ENCODE measurements at regions not wholly inside any gene's neighbourhood (a gene's known extent, or its start where the extent isn't known, plus 50 kb on each side); places are given as distances from the start of the nearest gene placed in this dataset.
"Not testable (repeated sequence)": the region's sequence is repeated elsewhere in the genome, so short reads cannot be mapped to it uniquely, and the experiment has no call there.

DNA sequence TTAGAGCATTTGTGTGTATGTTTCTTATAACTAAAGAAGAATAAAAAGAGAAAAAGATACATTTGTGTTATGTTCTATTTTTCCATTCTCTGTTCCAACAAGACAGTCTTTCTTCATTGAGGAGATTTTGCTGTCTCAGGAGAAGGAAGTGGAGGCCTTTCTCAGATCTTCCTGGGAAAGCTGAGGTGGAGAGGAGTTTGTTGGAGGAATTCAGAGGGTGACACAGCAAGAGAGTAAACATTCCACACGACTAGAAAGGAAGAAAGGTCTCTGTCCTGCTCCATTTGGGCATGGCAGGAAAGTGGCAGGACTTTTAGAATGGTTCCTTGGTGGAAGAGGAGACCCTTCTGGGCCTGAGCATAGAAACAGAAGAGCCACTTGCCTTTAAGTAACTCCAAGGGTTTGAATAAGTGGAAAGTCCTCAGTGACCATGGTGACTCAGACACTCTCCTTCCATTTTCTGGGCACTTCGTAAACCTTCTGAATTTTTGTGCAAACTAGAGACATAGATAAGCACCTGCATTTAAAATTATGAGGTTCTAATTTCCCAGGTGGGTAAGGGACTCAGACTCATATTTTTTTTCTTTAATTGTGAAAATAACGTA lies 52.3 kb upstream of the COL5A2 start:
- no peak overlapping the region for H3K4me3 ChIP-seq (ENCODE audit: low read depth in 1 of 2, low read length in 2 of 2)
- no peaks in the 10 kb centered on the region for H3K36me3 ChIP-seq (ENCODE audit: control insufficient read depth in 1 of 2, insufficient read depth in 2 of 2, low read length in 2 of 2)
- H3K27ac ChIP-seq (ENCODE audit: low read length): no peak overlapping the region
- H3K4me1 ChIP-seq (ENCODE audit: control insufficient read depth in 1 of 2, insufficient read depth in 2 of 2, low read length in 2 of 2): no peaks in the 10 kb centered on the region
- no peaks in the 10 kb centered on the region for H3K27me3 ChIP-seq (ENCODE audit: low read depth, low read length)
- no peaks in the 10 kb centered on the region for H3K9me3 ChIP-seq (ENCODE audit: control insufficient read depth in 1 of 2, low read length in 2 of 2)

DNA sequence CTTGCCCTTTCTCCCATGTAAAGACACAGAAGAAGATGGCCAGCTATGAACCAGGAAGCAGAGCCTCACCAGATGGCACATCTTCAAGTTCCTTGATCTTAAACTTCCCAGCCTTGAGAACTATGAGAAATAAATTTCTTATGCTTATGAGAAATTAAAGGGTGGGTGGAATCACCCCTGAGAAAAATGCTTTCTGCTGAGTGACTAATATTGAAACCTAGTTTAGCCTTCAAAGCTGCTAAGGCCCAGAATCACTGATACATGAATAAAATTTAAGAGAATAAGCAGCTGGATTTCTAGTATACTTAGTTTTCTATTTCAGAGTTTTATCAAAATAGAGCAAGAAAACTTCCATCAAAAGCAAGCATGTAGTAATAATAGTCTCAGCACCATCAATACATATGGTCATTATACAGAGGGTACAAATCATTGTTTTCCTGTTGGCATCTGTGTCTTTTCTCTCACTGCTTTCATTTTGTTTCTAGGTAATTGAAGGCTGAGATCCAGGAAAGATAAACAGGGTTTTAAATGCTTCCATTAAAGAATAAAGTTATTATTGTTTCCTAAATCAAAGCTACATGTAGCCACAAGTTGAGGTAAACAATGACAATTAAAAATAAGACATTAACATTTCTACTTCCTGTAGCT lies 53.3 kb upstream of the COL5A2 start:
- H3K4me1 ChIP-seq (ENCODE audit: control insufficient read depth in 1 of 2, insufficient read depth in 2 of 2, low read length in 2 of 2): no peaks in the 10 kb centered on the region
- H3K36me3 ChIP-seq (ENCODE audit: control insufficient read depth in 1 of 2, insufficient read depth in 2 of 2, low read length in 2 of 2): no peaks in the 10 kb centered on the region
- H3K27ac ChIP-seq (ENCODE audit: low read length): no peak overlapping the region
- no peaks in the 10 kb centered on the region for H3K27me3 ChIP-seq (ENCODE audit: low read depth, low read length)
- H3K4me3 ChIP-seq (ENCODE audit: low read depth in 1 of 2, low read length in 2 of 2): no peak overlapping the region
- no peaks in the 10 kb centered on the region for H3K9me3 ChIP-seq (ENCODE audit: control insufficient read depth in 1 of 2, low read length in 2 of 2)

- no peaks in the 10 kb centered on the region for H3K9me3 ChIP-seq (ENCODE audit: control insufficient read depth in 1 of 2, low read length in 2 of 2)
- no peak overlapping the region for H3K27ac ChIP-seq (ENCODE audit: low read length)
Observed at GRCh38 chr2:189233527-189233926, 54.0 kb upstream of the COL5A2 start.

GRCh38 chr2:189234991-189235390 lies 55.4 kb upstream of the COL5A2 start:
- no peaks in the 10 kb centered on the region for H3K4me1 ChIP-seq (ENCODE audit: control insufficient read depth in 1 of 2, insufficient read depth in 2 of 2, low read length in 2 of 2)
- no peaks in the 10 kb centered on the region for H3K36me3 ChIP-seq (ENCODE audit: control insufficient read depth in 1 of 2, insufficient read depth in 2 of 2, low read length in 2 of 2)
- H3K27me3 ChIP-seq (ENCODE audit: low read depth, low read length): no peaks in the 10 kb centered on the region
- no peak overlapping the region for H3K4me3 ChIP-seq (ENCODE audit: low read depth in 1 of 2, low read length in 2 of 2)
- H3K9me3 ChIP-seq (ENCODE audit: control insufficient read depth in 1 of 2, low read length in 2 of 2): no peaks in the 10 kb centered on the region
- H3K27ac ChIP-seq (ENCODE audit: low read length): no peak overlapping the region

More at GRCh38 chr2:189233527-189233926, 54.0 kb upstream of the COL5A2 start:
- Histone ChIP-seq H3K4me3 (ENCODE audit: low read depth in 1 of 2, low read length in 2 of 2) (no peak overlapping the region), H3K36me3 (ENCODE audit: control insufficient read depth in 1 of 2, insufficient read depth in 2 of 2, low read length in 2 of 2) (no peaks in the 10 kb centered on the region), H3K27me3 (ENCODE audit: low read depth, low read length) (no peaks in the 10 kb centered on the region), H3K4me1 (ENCODE audit: control insufficient read depth in 1 of 2, insufficient read depth in 2 of 2, low read length in 2 of 2) (no peaks in the 10 kb centered on the region)

DNA sequence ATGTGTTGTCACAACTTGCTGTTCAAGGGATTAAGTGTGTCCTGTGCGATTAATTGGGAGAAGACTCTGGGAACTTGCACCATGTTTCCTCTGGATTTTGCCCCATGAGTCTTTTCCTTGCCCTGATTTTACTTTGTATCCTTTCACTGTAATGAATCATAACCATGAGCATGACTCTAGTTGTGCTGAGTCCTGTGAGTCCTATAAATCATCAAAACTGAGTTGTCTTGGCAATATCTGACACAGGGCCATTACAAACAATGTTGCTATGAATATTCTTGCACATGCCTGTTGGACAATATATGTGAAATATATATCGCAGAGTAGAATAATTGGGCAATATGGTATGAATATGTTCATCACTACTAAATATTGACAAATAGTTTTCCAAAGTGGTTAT lies 56.5 kb upstream of the COL5A2 start:
- Histone ChIP-seq H3K27ac (ENCODE audit: low read length) (no peak overlapping the region), H3K36me3 (ENCODE audit: control insufficient read depth in 1 of 2, insufficient read depth in 2 of 2, low read length in 2 of 2) (no peaks in the 10 kb centered on the region), H3K27me3 (ENCODE audit: low read depth, low read length) (no peaks in the 10 kb centered on the region), H3K4me1 (ENCODE audit: control insufficient read depth in 1 of 2, insufficient read depth in 2 of 2, low read length in 2 of 2) (no peaks in the 10 kb centered on the region), H3K9me3 (ENCODE audit: control insufficient read depth in 1 of 2, low read length in 2 of 2) (no peaks in the 10 kb centered on the region), H3K4me3 (ENCODE audit: low read depth in 1 of 2, low read length in 2 of 2) (no peak overlapping the region)

- no peaks in the 10 kb centered on the region for H3K27me3 ChIP-seq (ENCODE audit: low read depth, low read length)
- no peak overlapping the region for H3K4me3 ChIP-seq (ENCODE audit: low read depth in 1 of 2, low read length in 2 of 2)
- peaks cover 0 to 5% of the 10 kb centered on the region in 2 donors for H3K9me3 ChIP-seq (ENCODE audit: control insufficient read depth in 1 of 2, low read length in 2 of 2)
- H3K27ac ChIP-seq (ENCODE audit: low read length): no peak overlapping the region
- no peaks in the 10 kb centered on the region for H3K4me1 ChIP-seq (ENCODE audit: control insufficient read depth in 1 of 2, insufficient read depth in 2 of 2, low read length in 2 of 2)
- H3K36me3 ChIP-seq (ENCODE audit: control insufficient read depth in 1 of 2, insufficient read depth in 2 of 2, low read length in 2 of 2): no peaks in the 10 kb centered on the region
Observed at GRCh38 chr2:189238903-189239302, 59.3 kb upstream of the COL5A2 start.

DNA sequence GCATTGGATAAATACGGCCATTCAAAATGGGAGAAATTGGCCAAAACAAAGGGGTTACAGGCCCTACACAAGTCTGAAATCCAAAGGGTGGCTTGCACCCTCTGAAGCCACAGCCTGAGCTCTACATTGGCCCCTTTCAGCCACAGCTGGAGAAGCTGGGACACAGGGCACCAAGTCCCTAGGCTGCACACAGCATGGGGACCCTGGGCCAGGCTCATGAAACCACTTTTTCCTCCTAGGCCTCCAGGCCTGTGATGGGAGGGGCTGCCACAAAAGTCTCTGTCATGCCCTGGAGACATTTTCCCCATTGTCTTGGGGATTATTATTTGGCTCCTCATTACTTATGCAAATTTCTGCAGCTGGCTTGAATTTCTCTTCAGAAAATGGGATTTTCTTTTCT lies 64.3 kb upstream of the COL5A2 start:
- H3K27me3 ChIP-seq (ENCODE audit: low read depth, low read length); H3K36me3 ChIP-seq (ENCODE audit: control insufficient read depth in 1 of 2, insufficient read depth in 2 of 2, low read length in 2 of 2); H3K4me1 ChIP-seq (ENCODE audit: control insufficient read depth in 1 of 2, insufficient read depth in 2 of 2, low read length in 2 of 2); H3K4me3 ChIP-seq (ENCODE audit: low read depth in 1 of 2, low read length in 2 of 2); H3K27ac ChIP-seq (ENCODE audit: low read length); H3K9me3 ChIP-seq (ENCODE audit: control insufficient read depth in 1 of 2, low read length in 2 of 2): not testable (repeated sequence)

- no peak overlapping the region for H3K27ac ChIP-seq (ENCODE audit: low read length)
- H3K27me3 ChIP-seq (ENCODE audit: low read depth, low read length): no peaks in the 10 kb centered on the region
- H3K9me3 ChIP-seq (ENCODE audit: control insufficient read depth in 1 of 2, low read length in 2 of 2): peaks cover 0 to 5% of the 10 kb centered on the region in 2 donors
- H3K36me3 ChIP-seq (ENCODE audit: control insufficient read depth in 1 of 2, insufficient read depth in 2 of 2, low read length in 2 of 2): no peaks in the 10 kb centered on the region
- peaks cover 0 to 19% of the 10 kb centered on the region in 2 donors for H3K4me1 ChIP-seq (ENCODE audit: control insufficient read depth in 1 of 2, insufficient read depth in 2 of 2, low read length in 2 of 2)
- no peak overlapping the region for H3K4me3 ChIP-seq (ENCODE audit: low read depth in 1 of 2, low read length in 2 of 2)
Observed at GRCh38 chr2:189247276-189247675, 67.7 kb upstream of the COL5A2 start.

- H3K27ac ChIP-seq (ENCODE audit: low read length): no peak overlapping the region
- H3K4me3 ChIP-seq (ENCODE audit: low read depth in 1 of 2, low read length in 2 of 2): no peak overlapping the region
- no peaks in the 10 kb centered on the region for H3K27me3 ChIP-seq (ENCODE audit: low read depth, low read length)
- H3K4me1 ChIP-seq (ENCODE audit: control insufficient read depth in 1 of 2, insufficient read depth in 2 of 2, low read length in 2 of 2): peaks cover 0 to 19% of the 10 kb centered on the region in 2 donors
- H3K36me3 ChIP-seq (ENCODE audit: control insufficient read depth in 1 of 2, insufficient read depth in 2 of 2, low read length in 2 of 2): no peaks in the 10 kb centered on the region
- H3K9me3 ChIP-seq (ENCODE audit: control insufficient read depth in 1 of 2, low read length in 2 of 2): peaks cover 0 to 5% of the 10 kb centered on the region in 2 donors
Observed at GRCh38 chr2:189248141-189248540, 68.6 kb upstream of the COL5A2 start.

GRCh38 chr2:189249171-189249570 lies 69.6 kb upstream of the COL5A2 start:
- H3K36me3 ChIP-seq (ENCODE audit: control insufficient read depth in 1 of 2, insufficient read depth in 2 of 2, low read length in 2 of 2): peaks cover 0 to under 1% of the 10 kb centered on the region in 2 donors
- H3K9me3 ChIP-seq (ENCODE audit: control insufficient read depth in 1 of 2, low read length in 2 of 2): no peaks in the 10 kb centered on the region
- peaks cover 0 to 19% of the 10 kb centered on the region in 2 donors for H3K4me1 ChIP-seq (ENCODE audit: control insufficient read depth in 1 of 2, insufficient read depth in 2 of 2, low read length in 2 of 2)
- no peak overlapping the region for H3K4me3 ChIP-seq (ENCODE audit: low read depth in 1 of 2, low read length in 2 of 2)
- H3K27ac ChIP-seq (ENCODE audit: low read length): no peak overlapping the region
- no peaks in the 10 kb centered on the region for H3K27me3 ChIP-seq (ENCODE audit: low read depth, low read length)

GRCh38 chr2:189249901-189250300 lies 70.3 kb upstream of the COL5A2 start:
- H3K27me3 ChIP-seq (ENCODE audit: low read depth, low read length): no peaks in the 10 kb centered on the region
- peaks cover 0 to 19% of the 10 kb centered on the region in 2 donors for H3K4me1 ChIP-seq (ENCODE audit: control insufficient read depth in 1 of 2, insufficient read depth in 2 of 2, low read length in 2 of 2)
- no peaks in the 10 kb centered on the region for H3K9me3 ChIP-seq (ENCODE audit: control insufficient read depth in 1 of 2, low read length in 2 of 2)
- no peak overlapping the region for H3K27ac ChIP-seq (ENCODE audit: low read length)
- H3K4me3 ChIP-seq (ENCODE audit: low read depth in 1 of 2, low read length in 2 of 2): no peak overlapping the region
- peaks cover 0 to 4% of the 10 kb centered on the region in 2 donors for H3K36me3 ChIP-seq (ENCODE audit: control insufficient read depth in 1 of 2, insufficient read depth in 2 of 2, low read length in 2 of 2)
